Hepatocyte (in vitro differentiated cells): ENCODE measurements at regions not wholly inside any gene's neighbourhood (a gene's known extent, or its start where the extent isn't known, plus 50 kb on each side); places are given as distances from the start of the nearest gene placed in this dataset.
A peak's percentile ranks its signal among the peaks of the same experiment; 100 is the strongest.

Experiments
- DNase-seq: peaks from one replicate; pipeline ENCODE4 v3.0.0-alpha.2; 2016; ENCODE audit warnings: low spot score
- H2AFZ ChIP-seq: fragments of 200-600 bp; sonication (generic); 2 replicates; pipeline ENCODE4 v1.6.0; 2016; ENCODE audit warnings: antibody characterized with exemption, mild to moderate bottlenecking
- H3K27ac ChIP-seq: fragments of 200-600 bp; sonication (generic); 2 replicates; pipeline ENCODE4 v1.5.1; 2016; ENCODE audit warnings: mild to moderate bottlenecking
- H3K27me3 ChIP-seq: fragments of 200-600 bp; sonication (generic); 2 replicates; pipeline ENCODE4 v1.6.1; 2016
- H3K36me3 ChIP-seq: fragments of 200-600 bp; sonication (generic); replicated peaks from 2 replicates; pipeline ENCODE4 v1.5.1; 2016; ENCODE audit warnings: low read depth; ENCODE audit not compliant: insufficient read depth
- H3K4me1 ChIP-seq: fragments of 200-600 bp; sonication (generic); 2 replicates; pipeline ENCODE4 v1.5.1; 2016; ENCODE audit warnings: mild to moderate bottlenecking, moderate library complexity; ENCODE audit not compliant: insufficient read depth
- H3K4me2 ChIP-seq: fragments of 200-600 bp; sonication (generic); 2 replicates; pipeline ENCODE4 v1.6.0; 2016
- H3K4me3 ChIP-seq: fragments of 200-600 bp; sonication (generic); 2 replicates; pipeline ENCODE4 v1.5.1; 2016; ENCODE audit warnings: mild to moderate bottlenecking
- H3K79me2 ChIP-seq: fragments of 200-600 bp; sonication (generic); 2 replicates; pipeline ENCODE4 v1.6.0; 2017; ENCODE audit warnings: mild to moderate bottlenecking
- H3K9me2 ChIP-seq: fragments of 200-600 bp; sonication (generic); replicated peaks from 2 replicates; pipeline ENCODE4 v1.6.0; 2017; ENCODE audit warnings: mild to moderate bottlenecking; ENCODE audit not compliant: insufficient read depth
- H3K9me3 ChIP-seq: fragments of 200-600 bp; sonication (generic); 2 replicates; pipeline ENCODE4 v1.5.1; 2016; ENCODE audit warnings: low read depth, mild to moderate bottlenecking
- H4K20me1 ChIP-seq: fragments of 200-600 bp; sonication (generic); 2 replicates; pipeline ENCODE4 v1.6.0; 2016; ENCODE audit warnings: mild to moderate bottlenecking; ENCODE audit not compliant: insufficient read depth, poor library complexity, severe bottlenecking
- CTCF ChIP-seq: fragments of 200-600 bp; sonication (generic); IDR thresholded peaks from 2 replicates; pipeline ENCODE4 v1.5.1; 2016; ENCODE audit warnings: antibody characterized with exemption, mild to moderate bottlenecking; ENCODE audit not compliant: poor library complexity
- EZH2 ChIP-seq: fragments of 200-600 bp; sonication (generic); IDR thresholded peaks from 2 replicates; pipeline ENCODE4 v1.6.1; 2016; ENCODE audit warnings: antibody characterized with exemption, mild to moderate bottlenecking, borderline replicate concordance
- EZH2phosphoT487 ChIP-seq: fragments of 200-600 bp; sonication (generic); IDR thresholded peaks from one replicate; pipeline ENCODE4 v1.6.1; 2018; ENCODE audit warnings: antibody characterized with exemption, mild to moderate bottlenecking, low read depth, moderate library complexity; ENCODE audit not compliant: unreplicated experiment, severe bottlenecking
- whole genome bisulfite sequencing: methylation state at CpG from one replicate; pipeline ENCODE4 v1.1.6; 2016; ENCODE audit warnings: low lambda C conversion rate; ENCODE audit errors: missing lambda C conversion rate; 5-methylcytosine and 5-hydroxymethylcytosine counted together

- Histone ChIP-seq H3K4me1 (no peaks in the 10 kb centered on the region), H3K36me3 (no peaks in the 10 kb centered on the region), H4K20me1 (no peaks in the 10 kb centered on the region), H3K4me3 (no peak overlapping the region), H3K4me2 (no peak overlapping the region), H3K9me2 (no peaks in the 10 kb centered on the region), H3K27ac (no peak overlapping the region), H3K9me3 (no peaks in the 10 kb centered on the region), H2AFZ (no peak overlapping the region), H3K27me3 (no peaks in the 10 kb centered on the region), H3K79me2 (no peaks in the 10 kb centered on the region)
- no peak for TF ChIP-seq EZH2
- TF ChIP-seq CTCF, result no peak
- TF ChIP-seq EZH2phosphoT487, result no peak
- WGBS, result 88% methylated on average over 1 of the region's 1 CpG
- DNase-seq, result no peak
Observed at GRCh38 chr2:149781263-149781808, 193.8 kb upstream of the MMADHC start.

GRCh38 chr2:149773006-149773405 lies 185.4 kb upstream of the MMADHC start:
- no peaks in the 10 kb centered on the region for H3K9me2 ChIP-seq
- TF ChIP-seq EZH2 (no peak), EZH2phosphoT487 (no peak), CTCF (no peak)
- H3K9me3 ChIP-seq, result no peaks in the 10 kb centered on the region
- WGBS, result 78% methylated on average over 1 of the region's 1 CpG
- no peak for DNase-seq
- no peak overlapping the region for H3K27ac ChIP-seq
- H3K27me3 ChIP-seq, result no peaks in the 10 kb centered on the region
- H2AFZ ChIP-seq, result no peak overlapping the region
- no peaks in the 10 kb centered on the region for H4K20me1 ChIP-seq
- H3K4me3 ChIP-seq, result no peak overlapping the region
- H3K36me3 ChIP-seq, result no peaks in the 10 kb centered on the region
- H3K79me2 ChIP-seq, result no peaks in the 10 kb centered on the region
- peaks cover 2% of the 10 kb centered on the region for H3K4me1 ChIP-seq
- H3K4me2 ChIP-seq, result no peak overlapping the region

GRCh38 chr2:149768320-149768799 lies 180.8 kb upstream of the MMADHC start:
- Histone ChIP-seq H4K20me1 (no peaks in the 10 kb centered on the region), H3K36me3 (no peaks in the 10 kb centered on the region), H3K27ac (peak overlapping the region; percentile 19), H3K4me3 (no peak overlapping the region), H2AFZ (no peak overlapping the region), H3K27me3 (no peaks in the 10 kb centered on the region), H3K79me2 (no peaks in the 10 kb centered on the region), H3K4me2 (peak overlapping the region; percentile 20), H3K9me2 (no peaks in the 10 kb centered on the region), H3K4me1 (peaks cover 12% of the 10 kb centered on the region), H3K9me3 (no peaks in the 10 kb centered on the region)
- no peak for DNase-seq
- 57% methylated on average over 1 of the region's 1 CpG for WGBS
- TF ChIP-seq CTCF (no peak), EZH2phosphoT487 (no peak), EZH2 (no peak)
